Liver (tissue), 8 donors: ENCODE measurements at regions not wholly inside any gene's neighbourhood (a gene's known extent, or its start where the extent isn't known, plus 50 kb on each side); places are given as distances from the start of the nearest gene placed in this dataset.

Experiments used
- DNase-seq: peaks from one replicate; pipeline ENCODE4 v3.0.0-alpha.2; 2017; ENCODE audit warnings: low spot score
- H3K27ac ChIP-seq, 2 donors: one replicate each; pipeline ENCODE4 v1.7.0; 2013; ENCODE audit warnings: inconsistent platforms in 2 of 2, low read length in 2 of 2, control low read depth in 1 of 2, low read depth in 1 of 2, mild to moderate bottlenecking in 1 of 2
- H3K27me3 ChIP-seq, 4 donors: one replicate each; pipeline versions ENCODE4 v1.6.1 to v1.7.0; 2013; ENCODE audit warnings: low read length in 3 of 4, inconsistent platforms in 1 of 4, mild to moderate bottlenecking in 1 of 4, moderate library complexity in 1 of 4; ENCODE audit not compliant: control insufficient read depth in 4 of 4, insufficient read depth in 4 of 4
- H3K36me3 ChIP-seq, 4 donors: one replicate each; pipeline versions ENCODE4 v1.6.1 to v1.7.0; 2013; ENCODE audit warnings: low read length in 3 of 4, mild to moderate bottlenecking in 3 of 4, low read depth in 1 of 4, moderate library complexity in 1 of 4; ENCODE audit not compliant: control insufficient read depth in 4 of 4, insufficient read depth in 3 of 4
- H3K4me1 ChIP-seq, 4 donors: one replicate each; pipeline versions ENCODE4 v1.6.1 to v1.7.0; 2013; ENCODE audit warnings: low read length in 3 of 4, mild to moderate bottlenecking in 3 of 4, moderate library complexity in 1 of 4; ENCODE audit not compliant: control insufficient read depth in 4 of 4, insufficient read depth in 4 of 4
- H3K4me3 ChIP-seq, 3 donors: one replicate each; pipeline versions ENCODE4 v1.6.1 to v1.7.0; 2013; ENCODE audit warnings: low read length in 3 of 3, control low read depth in 1 of 3, low read depth in 1 of 3, mild to moderate bottlenecking in 1 of 3
- H3K9ac ChIP-seq, 2 donors: one replicate each; pipeline ENCODE4 v1.7.0; 2013; ENCODE audit warnings: low read length in 2 of 2, mild to moderate bottlenecking in 2 of 2, moderate library complexity in 2 of 2, control low read depth in 1 of 2, low read depth in 1 of 2
- H3K9me3 ChIP-seq, 4 donors: one replicate each; pipeline versions ENCODE4 v1.6.1 to v1.7.0; 2013; ENCODE audit warnings: low read length in 3 of 4; ENCODE audit not compliant: control insufficient read depth in 4 of 4
- ATF3 ChIP-seq: IDR thresholded peaks from 2 replicates; pipeline ENCODE4 v1.6.1; 2016; ENCODE audit warnings: antibody characterized with exemption
- CTCF ChIP-seq: fragments of 150-350 bp; IDR thresholded peaks from 2 replicates; pipeline ENCODE4 v1.5.1; 2017; ENCODE audit warnings: improper control_type of control experiment, low read depth, low read length; ENCODE audit not compliant: missing input control
- EGR1 ChIP-seq, 2 donors: IDR thresholded peaks; 2 replicates each; pipeline ENCODE4 v1.6.1; 2016 to 2018; ENCODE audit warnings: antibody characterized with exemption in 2 of 2, low read depth in 2 of 2
- FOXA1 ChIP-seq: IDR thresholded peaks from 2 replicates; pipeline ENCODE4 v1.6.1; 2016; ENCODE audit warnings: antibody characterized with exemption
- FOXA2 ChIP-seq: IDR thresholded peaks from 2 replicates; pipeline ENCODE4 v1.6.1; 2016; ENCODE audit warnings: antibody characterized with exemption
- GABPA ChIP-seq, 2 donors: IDR thresholded peaks in 1 of 2; conservative IDR thresholded peaks in 1 of 2; 2 replicates each; pipeline ENCODE4 v1.6.1; 2016; ENCODE audit warnings: antibody characterized with exemption in 2 of 2, mild to moderate bottlenecking in 1 of 2, moderate library complexity in 1 of 2
- HNF4A ChIP-seq, 2 donors: conservative IDR thresholded peaks; 2 replicates each; pipeline ENCODE4 v1.6.1; 2016; ENCODE audit warnings: antibody characterized with exemption in 2 of 2, mild to moderate bottlenecking in 2 of 2
- HNF4G ChIP-seq: IDR thresholded peaks from 2 replicates; pipeline ENCODE4 v1.6.1; 2016; ENCODE audit warnings: antibody characterized with exemption
- JUND ChIP-seq, 2 donors: IDR thresholded peaks; 2 replicates each; pipeline ENCODE4 v1.6.1; 2016; ENCODE audit warnings: antibody characterized with exemption in 2 of 2
- MAX ChIP-seq: IDR thresholded peaks from 2 replicates; pipeline ENCODE4 v1.6.1; 2016; ENCODE audit warnings: antibody characterized with exemption
- NR2F2 ChIP-seq: IDR thresholded peaks from 2 replicates; pipeline ENCODE4 v1.6.1; 2016; ENCODE audit warnings: antibody characterized with exemption
- RAD21 ChIP-seq, 2 donors: IDR thresholded peaks; 2 replicates each; pipeline ENCODE4 v1.6.1; 2016; ENCODE audit warnings: antibody characterized with exemption in 2 of 2, mild to moderate bottlenecking in 2 of 2
- REST ChIP-seq: IDR thresholded peaks from 2 replicates; pipeline ENCODE4 v1.6.1; 2016; ENCODE audit warnings: antibody characterized with exemption, mild to moderate bottlenecking
- RXRA ChIP-seq, 2 donors: IDR thresholded peaks; 2 replicates each; pipeline ENCODE4 v1.6.1; 2017 to 2018; ENCODE audit warnings: antibody characterized with exemption in 2 of 2, mild to moderate bottlenecking in 1 of 2
- TAF1 ChIP-seq: conservative IDR thresholded peaks from 2 replicates; pipeline ENCODE4 v1.6.1; 2016; ENCODE audit warnings: antibody characterized with exemption, mild to moderate bottlenecking
- YY1 ChIP-seq: IDR thresholded peaks from 2 replicates; pipeline ENCODE4 v1.6.1; 2016; ENCODE audit warnings: antibody characterized with exemption, mild to moderate bottlenecking
- ZBTB33 ChIP-seq: IDR thresholded peaks from 2 replicates; pipeline ENCODE4 v1.6.1; 2016; ENCODE audit warnings: antibody characterized with exemption
- WGBS: extraction: QIAGEN DNeasy Blood & Tissue Kit; methylation state at CpG from one replicate; pipeline ENCODE4 v1.1.7; 2013; 5-methylcytosine and 5-hydroxymethylcytosine counted together
- donor health status: healthy.
- donor health status: healthy.
- donor health status: healthy.
- donor health status: healthy.
- donor health status: healthy.

- Histone ChIP-seq H3K4me3 (no peak overlapping the region), H3K27ac (no peak overlapping the region), H3K9me3 (peaks cover 0 to 8% (median 0%) of the 10 kb centered on the region in 4 donors), H3K36me3 (no peaks in the 10 kb centered on the region), H3K4me1 (no peaks in the 10 kb centered on the region), H3K9ac (no peak overlapping the region), H3K27me3 (peaks cover 0 to 12% (median 2%) of the 10 kb centered on the region in 4 donors)
- 88% methylated on average over 21 of the region's 21 CpGs for WGBS
- DNase-seq, result no peak
- TF ChIP-seq RXRA (IDR thresholded peaks at IDR 0.05) (no peak), JUND (IDR thresholded peaks at IDR 0.05) (no peak), ZBTB33 (no peak), NR2F2 (no peak), GABPA (IDR thresholded peaks at IDR 0.05 in 1 of 2, conservative IDR thresholded peaks at IDR 0.05 in 1 of 2) (no peak), MAX (no peak), REST (no peak), HNF4G (no peak), CTCF (no peak), EGR1 (IDR thresholded peaks at IDR 0.05; ENCODE audit: low read depth in 2 of 2) (no peak), TAF1 (no peak), FOXA2 (no peak), RAD21 (IDR thresholded peaks at IDR 0.05) (no peak), YY1 (no peak), HNF4A (conservative IDR thresholded peaks at IDR 0.05) (no peak), FOXA1 (no peak), ATF3 (no peak)
Observed at GRCh38 chr12:131352296-131352900, 358.5 kb upstream of the SFSWAP start.
